Activated CD4-positive, alpha-beta T cell treated with anti-CD3 and anti-CD28 coated beads, Interleukin-2, amount 50 U/mL, for 24 hours (primary cell): ENCODE measurements at regions not wholly inside any gene's neighbourhood (a gene's known extent, or its start where the extent isn't known, plus 50 kb on each side); places are given as distances from the start of the nearest gene placed in this dataset.
"Not testable (repeated sequence)": the region's sequence is repeated elsewhere in the genome, so short reads cannot be mapped to it uniquely, and the experiment has no call there.

Experiments
- DNase-seq, 2 donors: peaks; one replicate each; pipeline ENCODE4 v3.0.0-alpha.2; 2020; ENCODE audit warnings: low read depth in 1 of 2, low spot score in 1 of 2

DNA sequence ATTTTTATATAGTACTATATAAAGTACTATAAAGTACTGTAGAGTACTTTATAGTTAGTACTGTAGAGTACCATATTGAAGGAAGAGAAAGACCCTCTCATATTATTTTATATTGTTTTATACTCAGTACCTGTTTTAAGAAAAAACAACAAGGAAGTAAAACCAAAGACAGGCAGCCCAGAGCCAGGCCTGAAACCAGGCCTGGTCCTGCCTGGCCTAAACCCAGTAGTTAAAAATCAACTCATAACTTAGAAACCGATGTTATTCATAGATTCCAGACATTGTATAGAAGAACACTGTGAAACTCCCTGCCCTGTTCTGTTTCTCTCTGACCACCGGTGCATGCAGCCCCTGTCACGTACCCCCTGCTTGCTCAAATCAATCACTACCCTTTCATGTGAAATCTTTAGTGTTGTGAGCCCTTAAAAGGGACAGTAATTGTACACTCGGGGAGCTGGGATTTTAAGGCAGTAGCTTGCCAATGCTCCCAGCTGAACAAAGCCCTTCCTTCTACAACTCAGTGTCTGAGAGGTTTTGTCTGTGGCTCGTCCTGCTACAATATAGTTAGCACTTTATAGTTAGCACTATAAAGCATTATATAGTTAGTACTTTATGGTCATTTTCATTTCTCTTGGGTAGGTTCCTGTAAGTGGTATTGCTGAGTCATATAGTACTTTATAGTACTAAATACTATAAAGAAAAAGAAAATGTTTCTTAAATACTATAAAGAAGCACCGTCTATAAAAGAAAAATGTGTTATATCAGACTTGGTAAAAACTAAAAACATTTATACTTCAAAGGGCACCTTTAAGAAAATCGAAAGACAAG, 940.6 kb upstream of the ACO1 start:
- not testable (repeated sequence) for DNase-seq

DNA sequence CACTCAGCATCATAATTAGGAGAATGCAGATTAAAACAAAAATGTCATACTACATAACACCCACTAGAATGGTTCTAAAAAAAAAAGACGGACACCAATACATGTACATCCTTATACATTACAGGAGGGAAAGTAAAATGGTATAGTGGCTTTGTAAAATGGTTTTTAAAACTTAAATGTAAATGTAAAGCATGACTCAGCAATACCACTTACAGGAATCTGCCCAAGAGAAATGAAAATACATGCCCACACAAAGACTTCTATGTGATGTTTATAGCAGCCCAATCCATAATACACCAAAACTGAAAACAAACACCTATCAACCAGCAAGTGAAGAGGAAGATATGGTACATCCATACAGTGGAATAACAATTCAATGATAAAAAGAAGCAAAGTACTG, 939.1 kb upstream of the ACO1 start:
- DNase-seq = no peak

DNA sequence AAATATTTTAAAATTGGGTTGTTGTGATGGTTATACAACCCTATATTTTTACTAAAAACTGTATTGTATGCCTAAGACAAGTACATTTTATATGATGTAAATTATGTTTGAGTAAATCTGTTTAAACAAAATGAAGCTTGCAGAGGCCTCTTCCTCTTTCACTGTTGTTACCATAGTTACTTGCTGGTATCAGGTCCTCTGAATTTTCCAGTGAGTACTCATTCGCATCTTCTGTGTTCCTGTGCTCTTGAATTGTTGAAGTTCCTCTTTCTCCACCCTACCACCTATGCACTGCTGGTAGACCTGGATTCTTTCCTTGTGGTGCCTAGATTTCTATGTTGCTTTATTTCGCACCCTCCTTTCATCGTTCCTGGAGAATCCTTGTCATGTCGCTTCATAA, 938.5 kb upstream of the ACO1 start:
- no peak for DNase-seq

DNA sequence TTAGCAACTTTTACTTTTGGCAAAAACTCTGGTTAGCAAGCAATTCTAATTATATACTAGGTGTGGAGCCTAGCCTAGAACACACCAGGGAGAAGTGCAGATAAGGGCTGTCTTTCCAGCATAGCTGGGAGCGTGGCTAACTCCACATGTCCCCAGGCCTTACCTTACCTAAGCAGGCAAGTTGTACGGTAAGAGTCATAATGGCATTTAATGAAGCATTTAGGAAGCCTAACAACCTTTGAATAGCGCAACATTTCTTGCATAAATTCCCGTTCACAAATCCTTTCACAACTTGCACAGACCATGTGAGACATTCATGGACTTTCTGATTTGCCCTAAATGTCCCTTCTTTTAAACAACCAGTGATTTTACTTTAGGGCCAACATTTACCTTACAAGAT, 917.4 kb upstream of the ACO1 start:
- no peak for DNase-seq

DNA sequence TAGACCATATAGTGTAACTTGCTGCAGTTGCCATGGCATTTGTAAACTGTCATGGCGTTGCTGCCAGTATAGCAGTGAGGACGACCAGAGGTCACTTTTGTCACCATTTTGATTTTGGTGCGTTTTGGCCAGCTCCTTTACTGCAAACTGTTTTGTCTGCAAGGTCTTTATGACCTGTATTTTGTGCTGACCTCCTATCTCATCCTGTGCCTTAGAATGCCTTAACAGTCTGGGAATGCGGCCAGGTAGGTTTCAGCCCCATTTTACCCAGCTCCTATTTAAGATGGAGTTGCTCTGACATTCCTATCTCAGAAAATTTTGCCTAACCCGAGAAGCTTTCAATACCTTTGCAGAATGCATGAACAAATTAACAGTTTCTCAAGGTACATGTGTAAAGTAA, 914.4 kb upstream of the ACO1 start:
- no peak for DNase-seq

DNA sequence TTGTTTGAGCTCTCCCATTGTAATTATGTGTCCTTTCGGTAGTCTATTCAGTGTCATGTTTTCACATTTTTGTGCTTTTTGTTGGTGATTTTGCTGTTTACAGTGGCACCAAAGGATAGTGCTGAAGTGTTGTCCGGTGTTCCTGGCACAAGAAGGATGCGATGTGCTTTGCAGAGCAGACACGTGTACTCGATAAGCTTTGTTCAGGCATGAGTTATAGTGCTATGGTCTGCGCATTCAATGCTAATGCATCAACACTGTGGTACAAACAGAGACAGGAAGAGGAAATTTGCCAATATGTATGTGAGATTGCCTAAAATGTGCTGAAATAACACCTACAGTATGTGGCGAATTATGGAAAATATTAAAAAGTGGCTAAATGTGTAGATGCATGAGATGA, 913.4 kb upstream of the ACO1 start:
- no peak for DNase-seq

DNA sequence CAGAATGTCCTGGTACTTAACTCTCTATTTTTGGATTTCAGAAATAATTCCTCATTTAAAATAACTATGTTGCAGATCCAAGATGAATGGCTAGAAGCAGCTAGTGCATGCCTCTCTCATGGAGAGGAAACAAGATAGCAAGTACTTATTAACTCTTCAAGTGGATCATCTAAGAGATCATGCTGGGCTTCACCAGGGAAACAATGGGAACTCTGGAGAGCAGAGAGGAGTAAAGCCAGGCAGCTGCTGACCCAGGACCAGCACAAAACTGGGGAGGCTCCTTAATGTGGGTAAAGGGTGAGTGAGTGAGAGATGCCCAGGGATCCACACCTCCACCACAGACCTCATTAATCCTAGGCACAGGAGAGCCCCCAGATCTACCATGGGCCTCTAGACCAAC, 897.8 kb upstream of the ACO1 start:
- DNase-seq = no peak

DNA sequence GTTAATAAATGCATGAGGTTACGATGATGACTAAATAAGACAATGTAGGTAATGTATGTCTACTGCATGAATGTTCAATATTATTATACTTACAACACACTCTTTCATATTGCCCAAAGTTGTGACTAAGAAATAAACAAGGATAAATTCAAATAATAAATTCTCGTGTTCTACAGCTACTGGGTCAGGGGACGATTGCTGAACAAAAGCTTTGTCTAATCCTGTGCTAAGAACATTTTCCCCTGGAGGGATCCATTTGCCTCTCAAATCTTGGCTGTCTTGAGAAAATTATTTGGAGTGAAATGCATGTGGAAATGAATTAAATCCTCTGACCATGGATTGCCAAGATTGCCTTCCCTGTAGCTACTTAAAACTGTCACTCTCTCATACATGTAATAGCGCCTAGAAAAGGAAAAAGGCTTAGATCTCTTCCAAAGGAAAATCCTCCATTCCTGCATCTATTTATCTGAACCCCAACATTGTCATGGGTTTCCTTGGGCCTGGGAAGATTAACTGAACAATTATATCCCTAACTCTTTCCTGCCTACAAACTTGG, 893.8 kb upstream of the ACO1 start:
- DNase-seq = no peak

DNA sequence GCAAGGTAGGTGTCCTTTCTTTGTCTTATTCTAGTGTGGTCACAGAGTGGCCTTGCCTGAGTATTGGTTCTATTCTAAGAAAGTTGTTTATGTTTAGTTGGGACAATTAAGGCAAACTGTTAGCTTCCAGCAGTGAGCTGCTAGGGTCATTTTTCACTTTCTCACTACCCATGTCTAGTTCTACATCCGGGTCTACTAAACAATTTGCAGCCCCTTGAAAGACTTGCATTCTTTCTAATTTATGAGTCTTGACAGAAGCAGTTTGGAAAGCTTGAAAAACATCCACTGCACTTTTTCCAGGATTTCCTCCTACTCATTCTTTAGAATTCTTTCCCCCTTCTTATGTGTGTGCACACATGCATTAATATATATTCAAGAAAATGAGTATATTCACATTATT, 892.2 kb upstream of the ACO1 start:
- no peak for DNase-seq

DNA sequence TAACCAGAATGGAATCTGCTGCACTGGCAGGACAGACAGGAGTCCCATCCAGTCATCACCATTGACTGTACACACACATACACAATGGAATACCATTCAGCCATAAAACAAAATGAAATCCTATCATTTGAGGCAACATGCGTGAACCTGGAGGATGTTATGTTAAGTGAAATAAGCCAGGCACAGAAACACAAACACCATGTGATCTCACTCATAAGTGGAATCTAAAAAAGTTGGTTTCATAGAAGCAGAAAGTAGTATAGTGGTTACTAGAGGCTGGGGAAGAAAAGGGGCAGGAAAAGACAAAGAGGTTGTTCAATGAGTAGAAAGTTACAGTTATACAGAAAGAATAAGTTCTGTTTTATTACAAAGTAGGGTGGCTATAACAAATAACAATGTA, 884.0 kb upstream of the ACO1 start:
- no peak for DNase-seq

DNA sequence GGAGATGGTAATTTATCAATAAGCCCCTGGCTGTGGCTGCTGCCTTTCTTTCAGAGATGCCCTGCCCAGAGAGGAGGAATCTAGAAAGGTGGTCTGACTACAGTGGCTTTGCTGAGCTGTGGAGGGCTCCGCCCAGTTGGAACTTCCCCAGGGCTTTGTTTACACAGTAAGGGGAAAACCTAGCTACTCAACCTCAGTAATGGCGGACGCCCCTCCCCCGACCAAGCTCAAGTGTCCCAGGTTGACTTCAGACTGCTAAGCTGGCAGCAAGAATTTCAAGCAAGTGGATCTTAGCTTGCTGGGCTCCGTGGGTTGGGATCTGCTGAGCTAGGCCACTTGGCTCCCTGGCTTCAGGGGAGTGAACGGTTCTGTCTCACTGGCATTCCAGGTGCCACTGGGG, 865.4 kb upstream of the ACO1 start:
- DNase-seq = peak in 1 of 2 donors; percentile 3

DNA sequence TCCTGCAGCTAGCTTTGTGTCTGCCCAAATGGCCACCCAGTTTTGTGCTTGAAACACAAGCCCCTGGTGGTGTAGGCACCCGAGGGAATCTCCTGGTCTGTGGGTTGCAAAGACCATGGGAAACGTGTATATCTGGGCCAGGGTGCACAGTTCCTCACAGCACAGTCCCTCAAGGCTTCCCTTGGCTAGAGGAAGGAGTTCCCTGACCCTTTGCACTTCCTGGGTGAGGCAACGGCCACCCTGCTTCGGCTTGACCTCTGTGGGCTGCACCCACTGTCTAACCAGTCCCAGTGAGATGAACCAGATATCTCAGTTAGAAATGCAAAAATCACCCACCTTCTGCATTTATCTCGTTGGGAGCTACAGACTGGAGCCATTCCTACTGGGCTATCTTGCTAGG, 865.0 kb upstream of the ACO1 start:
- no peak for DNase-seq

DNA sequence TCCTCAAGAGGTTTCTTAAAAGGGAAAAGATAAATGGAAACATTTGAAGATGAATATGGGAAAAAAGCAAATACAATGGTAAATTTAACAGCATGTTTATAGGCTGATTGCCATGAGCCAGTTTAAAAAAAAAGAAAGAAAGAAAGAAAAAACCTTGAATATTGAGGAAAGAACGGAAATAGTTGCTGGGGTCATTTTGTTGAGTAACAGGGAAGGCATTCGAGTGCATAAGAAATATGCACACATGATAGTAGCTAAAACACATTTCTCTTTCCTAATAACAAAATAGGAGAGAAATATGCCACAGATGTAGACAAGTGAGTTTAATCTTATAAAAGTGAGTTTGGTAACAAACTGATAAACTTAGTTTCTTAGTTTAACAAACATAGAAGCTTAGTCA, 864.6 kb upstream of the ACO1 start:
- DNase-seq = no peak

DNA sequence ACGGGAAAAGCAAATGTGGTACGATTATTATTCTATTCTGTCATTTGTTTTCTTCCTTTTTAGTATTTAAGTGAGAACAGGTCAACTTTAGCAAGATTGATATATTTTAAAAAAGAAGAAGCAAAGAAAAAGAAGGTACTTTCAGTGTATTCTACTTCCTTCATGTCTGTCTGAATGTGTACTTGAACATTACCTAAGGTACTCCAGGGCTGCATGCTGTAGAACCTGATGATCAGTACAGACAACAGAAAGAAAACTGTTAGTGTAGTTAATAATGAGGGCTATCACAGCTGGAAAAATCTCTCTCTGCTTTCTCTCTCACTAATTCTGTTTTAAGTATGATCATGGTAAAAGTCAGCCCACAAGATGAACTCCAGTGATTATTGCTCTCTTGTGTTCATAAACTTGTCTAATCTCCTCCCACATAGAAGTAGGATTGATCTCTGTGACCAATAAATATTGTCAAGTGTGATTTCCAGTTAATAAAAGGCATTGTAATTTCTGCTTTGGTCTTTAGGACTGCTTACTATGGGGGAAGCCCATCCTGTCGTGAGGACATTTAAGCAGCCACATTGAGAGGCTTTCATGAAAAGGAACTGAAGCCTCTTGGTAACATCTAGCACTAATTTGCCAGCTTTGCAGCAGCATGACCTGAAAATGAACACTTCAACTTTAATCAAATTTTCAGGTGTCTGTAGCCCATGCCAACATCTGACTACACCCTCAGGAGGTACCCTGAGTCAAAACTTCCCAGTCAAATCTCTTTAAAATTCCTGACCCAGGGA, 864.0 kb upstream of the ACO1 start:
- DNase-seq = no peak

DNA sequence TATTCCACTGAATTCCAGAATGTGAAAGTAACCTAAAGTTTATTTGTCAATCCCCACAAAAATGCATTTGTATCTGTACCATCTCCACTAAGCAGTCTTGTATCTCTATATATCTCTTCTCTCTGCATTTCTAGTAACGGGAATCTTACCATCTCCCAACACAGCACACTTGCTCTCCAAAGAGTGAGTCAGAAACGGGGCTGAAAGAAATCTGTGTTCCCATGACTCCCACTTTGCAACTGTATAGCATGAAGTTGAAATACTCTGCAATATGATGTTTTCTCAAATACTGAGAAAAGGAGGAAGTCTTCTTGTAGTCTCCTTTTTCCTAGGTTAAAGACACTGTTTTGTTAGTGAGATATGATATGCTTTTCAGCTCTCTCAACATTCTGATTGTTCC, 848.8 kb upstream of the ACO1 start:
- no peak for DNase-seq

DNA sequence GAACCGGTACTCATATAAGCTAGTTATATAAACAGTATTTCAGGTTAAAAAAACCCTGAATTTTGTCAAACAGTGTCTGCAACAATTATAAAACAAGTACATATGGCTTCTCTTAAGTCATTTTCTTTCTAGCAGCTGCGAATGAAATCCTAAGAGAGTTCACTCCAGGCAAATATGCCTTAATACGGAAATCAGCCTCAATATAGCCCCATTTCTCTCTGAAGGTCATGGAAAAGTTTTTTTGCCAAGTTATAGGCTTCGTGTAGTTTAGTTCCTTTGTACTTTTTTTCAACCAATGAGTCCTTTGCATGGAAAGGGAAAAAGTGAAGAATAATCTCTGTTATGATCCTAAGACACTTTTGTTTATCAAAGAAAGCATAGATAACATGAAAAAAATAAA, 848.0 kb upstream of the ACO1 start:
- no peak for DNase-seq

DNA sequence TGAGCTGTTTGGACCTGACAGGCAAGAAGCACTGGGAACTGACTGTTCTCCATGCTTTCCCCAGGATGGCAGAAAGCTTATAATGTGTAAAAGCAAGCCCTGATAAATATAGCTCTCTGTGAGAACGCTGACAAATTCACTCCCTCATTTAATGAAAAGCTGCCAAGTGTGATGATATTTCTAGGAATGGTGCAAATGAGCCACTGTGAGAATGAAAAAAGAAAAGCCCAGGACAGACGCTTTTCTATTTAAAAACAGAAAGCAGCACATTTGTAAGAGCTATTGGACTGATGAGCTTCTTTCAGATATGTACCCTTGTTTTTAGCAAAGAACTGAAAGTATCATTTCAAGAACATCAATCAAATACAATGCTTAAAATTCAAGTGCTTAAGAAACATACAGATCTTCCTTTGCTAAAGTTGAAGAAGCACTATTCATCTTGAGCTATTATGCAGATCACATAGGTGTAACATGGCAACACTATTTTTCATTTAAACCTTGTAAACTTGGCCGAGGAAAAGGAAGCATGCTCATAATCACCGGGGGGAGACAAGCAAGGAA, 842.6 kb upstream of the ACO1 start:
- DNase-seq = no peak

DNA sequence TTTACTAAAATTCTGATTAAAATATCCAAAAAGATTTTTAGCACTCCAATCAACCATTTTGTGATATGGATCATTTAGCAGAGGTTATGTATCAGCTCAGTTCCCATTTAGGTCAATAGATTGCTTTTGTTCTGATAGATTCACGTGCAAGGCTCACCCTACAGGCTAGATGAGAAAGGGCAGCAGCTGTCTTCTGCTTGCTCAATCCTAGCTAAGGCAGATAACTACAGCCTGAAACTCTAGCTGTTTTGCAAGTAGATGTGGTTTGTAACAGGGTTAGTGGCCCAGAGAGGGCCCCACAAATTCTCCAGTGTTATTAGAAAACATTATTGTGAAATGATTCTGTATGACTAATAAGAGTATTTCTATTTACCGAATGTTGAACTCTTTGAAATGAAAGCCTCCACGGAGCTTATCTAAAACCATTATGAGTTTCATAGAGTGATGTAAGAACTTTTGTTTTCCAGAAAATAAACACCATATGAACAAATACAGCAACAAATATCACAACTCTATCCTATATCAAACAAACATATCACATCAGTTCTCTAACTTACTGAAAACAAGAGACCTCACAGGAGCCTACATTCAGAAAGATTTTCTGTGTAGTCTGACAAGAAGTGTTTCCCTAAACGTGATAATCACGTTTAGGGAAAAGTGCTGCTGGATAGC, 841.9 kb upstream of the ACO1 start:
- DNase-seq = peak in 1 of 2 donors; percentile 4

DNA sequence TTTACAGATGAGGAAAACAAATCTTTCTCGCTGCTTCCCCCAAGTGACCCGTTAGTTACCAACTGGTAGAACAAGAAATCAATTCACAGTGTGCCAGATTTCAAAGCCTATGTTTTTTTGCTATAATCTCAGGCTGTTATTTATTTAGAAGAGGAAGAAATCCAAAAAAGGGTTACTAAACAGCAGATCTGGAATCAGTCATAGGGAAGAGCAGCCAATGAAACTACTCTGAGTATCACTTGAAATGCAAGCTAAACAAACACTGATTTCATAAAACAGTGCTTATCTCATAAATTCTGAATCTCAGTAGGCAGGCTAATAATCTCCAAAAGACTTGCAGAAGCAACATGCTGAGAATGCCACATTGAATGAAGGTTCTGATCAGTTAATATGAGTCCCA, 829.5 kb upstream of the ACO1 start:
- no peak for DNase-seq

DNA sequence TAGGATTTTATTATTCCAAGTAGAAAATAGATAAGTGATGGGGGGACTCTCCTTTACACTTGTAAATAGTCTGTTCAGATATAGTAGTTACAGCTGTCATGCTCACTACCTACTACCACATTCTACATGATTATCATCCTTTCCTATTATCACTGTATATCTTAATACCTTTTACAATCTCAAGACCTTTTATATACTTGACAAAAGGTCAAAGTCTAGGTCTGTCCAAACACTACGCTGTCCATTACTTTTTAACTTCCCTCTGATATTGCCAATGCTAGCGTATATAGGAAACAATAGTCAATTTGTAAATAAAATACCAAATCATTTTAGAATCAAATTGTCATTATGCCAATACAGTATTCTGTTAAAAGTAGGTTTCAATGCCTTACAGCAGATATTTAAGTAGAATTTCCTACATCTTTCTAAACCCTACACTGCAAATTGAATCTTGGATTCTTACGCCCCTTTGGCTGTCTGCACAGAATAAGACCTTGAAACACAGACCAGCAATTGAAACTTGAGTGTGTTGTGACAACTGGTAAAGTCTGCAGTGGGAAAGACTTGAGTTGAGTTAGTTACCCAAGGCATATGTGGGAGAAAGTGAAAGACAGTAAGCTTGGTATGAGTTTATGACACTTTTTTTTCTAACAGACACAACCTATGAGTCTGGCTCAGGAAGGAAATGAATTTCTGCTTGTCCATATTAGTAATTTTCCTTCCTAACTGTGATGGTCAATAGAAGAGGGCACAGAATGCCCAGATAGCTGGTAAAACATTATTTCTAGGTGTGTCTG, 827.6 kb upstream of the ACO1 start:
- no peak for DNase-seq

DNA sequence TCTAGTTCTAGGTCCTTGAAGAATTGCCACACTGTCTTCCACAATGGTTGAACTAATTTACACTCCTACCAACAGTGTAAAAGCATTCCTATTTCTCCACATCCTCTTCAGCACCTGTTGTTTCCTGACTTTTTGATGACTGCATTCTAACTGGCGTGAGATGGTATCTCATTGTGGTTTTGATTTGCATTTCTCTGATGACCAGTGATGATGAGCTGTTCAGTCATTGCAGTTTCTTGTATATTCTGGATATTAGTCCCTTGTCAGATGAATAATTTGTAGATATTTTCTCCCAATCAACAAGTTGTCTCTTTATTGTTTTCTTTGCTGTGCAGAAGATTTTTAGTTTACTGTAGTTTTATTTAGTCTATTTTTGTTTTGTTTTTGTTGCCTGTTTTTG, 812.3 kb upstream of the ACO1 start:
- not testable (repeated sequence) for DNase-seq
